Mucosa of descending colon (tissue), 3 donors: ENCODE measurements at regions not wholly inside any gene's neighbourhood (a gene's known extent, or its start where the extent isn't known, plus 50 kb on each side); places are given as distances from the start of the nearest gene placed in this dataset.

Experiments used
- ATAC-seq: fragments of 200-7000 bp; cut with Tn5 transposase; one replicate; pipeline ENCODE4 v1.9.1; 2020; ENCODE audit warnings: mild to moderate bottlenecking, moderate library complexity
- DNase-seq, 3 donors: peaks; one replicate each; pipeline ENCODE4 v3.0.0-alpha.2; 2020
- H3K36me3 ChIP-seq: fragments of 200-600 bp; one replicate; pipeline ENCODE4 v1.8.0; 2021; ENCODE audit warnings: low read depth, mild to moderate bottlenecking
- H3K4me1 ChIP-seq: fragments of 200-600 bp; one replicate; pipeline ENCODE4 v1.8.0; 2021; ENCODE audit warnings: low read depth, mild to moderate bottlenecking
- H3K4me3 ChIP-seq: fragments of 200-600 bp; one replicate; pipeline ENCODE4 v1.8.0; 2021; ENCODE audit warnings: mild to moderate bottlenecking
- H3K9me3 ChIP-seq: fragments of 200-600 bp; one replicate; pipeline ENCODE4 v1.8.0; 2021; ENCODE audit warnings: mild to moderate bottlenecking
- intact Hi-C, 2 donors: fragments of 100-400 bp; cut with DNase I in 1 of 2; cut with micrococcal nuclease in 1 of 2; formaldehyde crosslinking; loops; one replicate each; pipeline versions ENCODE4 v1.11.0 to v1.11.1; 2022; cut with DNase I, micrococcal nuclease
- TF ChIP-seq, protein P1 (sequence below): fragments of 200-600 bp; IDR thresholded peaks from one replicate; pipeline ENCODE4 v1.8.0; 2022; ENCODE audit warnings: antibody characterized with exemption, mild to moderate bottlenecking
- donor health status: DM: no; HTN: no; CAD: no; lungs with moderate emphysema.
- donor health status: DM: no; HTN: no; CAD: no.
- donor health status: DM: no; HTN: yes; CAD: no.

- ATAC-seq (no peak), DNase-seq (no peak)
- intact Hi-C loops: no loop called here
- TF ChIP-seq, protein P1, sequence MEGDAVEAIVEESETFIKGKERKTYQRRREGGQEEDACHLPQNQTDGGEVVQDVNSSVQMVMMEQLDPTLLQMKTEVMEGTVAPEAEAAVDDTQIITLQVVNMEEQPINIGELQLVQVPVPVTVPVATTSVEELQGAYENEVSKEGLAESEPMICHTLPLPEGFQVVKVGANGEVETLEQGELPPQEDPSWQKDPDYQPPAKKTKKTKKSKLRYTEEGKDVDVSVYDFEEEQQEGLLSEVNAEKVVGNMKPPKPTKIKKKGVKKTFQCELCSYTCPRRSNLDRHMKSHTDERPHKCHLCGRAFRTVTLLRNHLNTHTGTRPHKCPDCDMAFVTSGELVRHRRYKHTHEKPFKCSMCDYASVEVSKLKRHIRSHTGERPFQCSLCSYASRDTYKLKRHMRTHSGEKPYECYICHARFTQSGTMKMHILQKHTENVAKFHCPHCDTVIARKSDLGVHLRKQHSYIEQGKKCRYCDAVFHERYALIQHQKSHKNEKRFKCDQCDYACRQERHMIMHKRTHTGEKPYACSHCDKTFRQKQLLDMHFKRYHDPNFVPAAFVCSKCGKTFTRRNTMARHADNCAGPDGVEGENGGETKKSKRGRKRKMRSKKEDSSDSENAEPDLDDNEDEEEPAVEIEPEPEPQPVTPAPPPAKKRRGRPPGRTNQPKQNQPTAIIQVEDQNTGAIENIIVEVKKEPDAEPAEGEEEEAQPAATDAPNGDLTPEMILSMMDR: no peak
- no peak overlapping the region for H3K4me3 ChIP-seq
- no peaks in the 10 kb centered on the region for H3K4me1 ChIP-seq
- H3K9me3 ChIP-seq: no peaks in the 10 kb centered on the region
- H3K36me3 ChIP-seq: no peaks in the 10 kb centered on the region
These were observed 289.9 kb upstream of the PRR20A start for GRCh38 chr13:56850852-56851251.

GRCh38 chr13:56861476-56861875 lies 279.2 kb upstream of the PRR20A start:
- peaks cover 4% of the 10 kb centered on the region for H3K9me3 ChIP-seq
- no peak overlapping the region for H3K4me3 ChIP-seq
- H3K36me3 ChIP-seq: no peaks in the 10 kb centered on the region
- ATAC-seq (no peak), DNase-seq (no peak)
- TF ChIP-seq, protein P1: no peak
- H3K4me1 ChIP-seq: no peaks in the 10 kb centered on the region
- intact Hi-C loops: no loop called here

DNA sequence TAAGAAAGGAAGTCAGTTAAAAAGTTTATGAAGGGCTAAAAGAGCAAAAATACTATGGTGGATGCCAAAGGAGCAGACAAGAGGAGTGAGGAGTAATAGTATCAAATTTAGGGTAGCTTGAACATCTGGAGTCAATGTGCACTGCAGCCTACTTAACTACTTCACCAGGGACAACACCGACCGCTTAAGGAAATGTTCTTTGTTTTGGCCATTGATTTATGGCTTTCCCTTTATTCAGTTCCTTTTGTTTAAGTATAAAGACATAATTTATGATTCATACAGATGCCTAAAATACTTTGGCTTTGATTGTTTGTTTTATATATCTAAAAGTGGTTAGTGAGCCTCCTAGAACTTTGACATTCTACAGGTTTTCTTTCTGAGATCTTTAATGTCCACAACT lies 276.3 kb upstream of the PRR20A start:
- ATAC-seq (no peak), DNase-seq (no peak)
- intact Hi-C loops: no loop called here
- TF ChIP-seq, protein P1: no peak
- H3K4me1 ChIP-seq: no peaks in the 10 kb centered on the region
- no peaks in the 10 kb centered on the region for H3K9me3 ChIP-seq
- H3K4me3 ChIP-seq: no peak overlapping the region
- H3K36me3 ChIP-seq: no peaks in the 10 kb centered on the region

GRCh38 chr13:56865416-56865815 lies 275.3 kb upstream of the PRR20A start:
- Histone ChIP-seq H3K9me3 (no peaks in the 10 kb centered on the region), H3K4me3 (no peak overlapping the region), H3K36me3 (no peaks in the 10 kb centered on the region), H3K4me1 (no peaks in the 10 kb centered on the region)
- ATAC-seq (no peak), DNase-seq (no peak)
- TF ChIP-seq, protein P1: no peak
- intact Hi-C loops: no loop called here

DNA sequence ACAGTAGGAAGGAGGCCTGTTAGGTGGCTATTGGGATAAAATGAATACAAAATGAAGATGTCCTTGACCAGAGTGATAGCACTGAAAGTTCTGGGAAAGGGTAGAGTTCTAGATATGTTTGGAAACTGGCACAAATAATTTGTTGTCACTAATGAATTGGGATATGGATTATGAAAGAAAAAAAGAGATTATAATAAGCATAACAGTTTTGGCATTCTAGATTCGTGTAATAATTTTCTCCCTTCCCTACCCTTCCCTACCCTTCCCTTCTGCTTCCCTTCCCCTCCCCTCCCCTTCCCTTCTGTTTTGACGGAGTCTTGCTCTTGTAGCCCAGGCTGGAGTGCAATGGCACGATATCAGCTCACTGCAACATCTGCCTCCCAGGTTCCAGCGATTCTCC lies 271.0 kb upstream of the PRR20A start:
- no peak for ATAC-seq
- Histone ChIP-seq H3K4me3 (no peak overlapping the region), H3K36me3 (no peaks in the 10 kb centered on the region), H3K4me1 (no peaks in the 10 kb centered on the region), H3K9me3 (no peaks in the 10 kb centered on the region)
- intact Hi-C loops: no loop called here
- TF ChIP-seq, protein P1: no peak
- DNase-seq: no peak

GRCh38 chr13:56886398-56886797 lies 254.3 kb upstream of the PRR20A start:
- ATAC-seq (no peak), DNase-seq (no peak)
- Histone ChIP-seq H3K4me3 (no peak overlapping the region), H3K36me3 (no peaks in the 10 kb centered on the region), H3K9me3 (no peaks in the 10 kb centered on the region), H3K4me1 (no peaks in the 10 kb centered on the region)
- intact Hi-C loops: no loop called here
- TF ChIP-seq, protein P1: no peak
